Astrocyte (in vitro differentiated cells and primary cell): ENCODE measurements at regions not wholly inside any gene's neighbourhood (a gene's known extent, or its start where the extent isn't known, plus 50 kb on each side); places are given as distances from the start of the nearest gene placed in this dataset.

Source experiments
- DNase-seq: peaks from one replicate; pipeline ENCODE4 v3.0.0-alpha.2; 2010; ENCODE audit warnings: low read depth
- FAIRE-seq: peaks from 2 replicates; lab custom pipeline; 2011; peaks lifted over from hg19 to GRCh38; lab: Jason Lieb, UNC
- H2AFZ ChIP-seq: 2 replicates; pipeline ENCODE4 v1.6.0; 2012; ENCODE audit warnings: low read depth, low read length, inconsistent platforms
- H3K27ac ChIP-seq: 2 replicates; pipeline ENCODE4 v1.5.1; 2011; ENCODE audit warnings: low read depth, low read length, inconsistent platforms
- H3K27me3 ChIP-seq: 2 replicates; pipeline ENCODE4 v1.6.0; 2011; ENCODE audit warnings: low read length, inconsistent platforms; ENCODE audit not compliant: insufficient read depth
- H3K36me3 ChIP-seq: 2 replicates; pipeline ENCODE4 v1.5.1; 2011; ENCODE audit warnings: low read length, inconsistent platforms; ENCODE audit not compliant: insufficient read depth
- H3K4me1 ChIP-seq: 2 replicates; pipeline ENCODE4 v1.5.1; 2011; ENCODE audit warnings: low read length, inconsistent platforms; ENCODE audit not compliant: insufficient read depth
- H3K4me2 ChIP-seq: 2 replicates; pipeline ENCODE4 v1.6.0; 2012; ENCODE audit warnings: low read length, inconsistent platforms
- H3K4me3 ChIP-seq: 2 replicates; pipeline ENCODE4 v1.5.1; 2011; ENCODE audit warnings: low read depth, mild to moderate bottlenecking, low read length, inconsistent platforms; ENCODE audit not compliant: insufficient read depth
- H3K79me2 ChIP-seq: 2 replicates; pipeline ENCODE4 v1.6.0; 2012; ENCODE audit warnings: mild to moderate bottlenecking, low read length, inconsistent platforms; ENCODE audit not compliant: insufficient read depth
- H3K9ac ChIP-seq: 2 replicates; pipeline ENCODE4 v1.6.0; 2012; ENCODE audit warnings: mild to moderate bottlenecking, low read length, inconsistent platforms
- H3K9me3 ChIP-seq: 2 replicates; pipeline ENCODE4 v1.5.1; 2012; ENCODE audit warnings: low read depth, mild to moderate bottlenecking, low read length, inconsistent platforms; ENCODE audit not compliant: insufficient read depth
- H4K20me1 ChIP-seq: 2 replicates; pipeline ENCODE4 v1.6.0; 2012; ENCODE audit warnings: low read length, inconsistent platforms; ENCODE audit not compliant: insufficient read depth
- H3K27ac Mint-ChIP-seq: one replicate; pipeline ENCODE4 v1.8.0; 2021; ENCODE audit warnings: mild to moderate bottlenecking, mixed read lengths; ENCODE audit not compliant: unreplicated experiment
- H3K27me3 Mint-ChIP-seq: one replicate; pipeline ENCODE4 v1.8.0; 2021; ENCODE audit warnings: low read depth, mixed read lengths; ENCODE audit not compliant: unreplicated experiment
- H3K36me3 Mint-ChIP-seq: one replicate; pipeline ENCODE4 v1.8.0; 2021; ENCODE audit warnings: low read depth, mixed read lengths; ENCODE audit not compliant: unreplicated experiment
- H3K4me1 Mint-ChIP-seq: one replicate; pipeline ENCODE4 v1.8.0; 2021; ENCODE audit warnings: low read depth, mixed read lengths; ENCODE audit not compliant: unreplicated experiment
- H3K4me3 Mint-ChIP-seq: one replicate; pipeline ENCODE4 v1.8.0; 2021; ENCODE audit warnings: mild to moderate bottlenecking, moderate library complexity, mixed read lengths; ENCODE audit not compliant: unreplicated experiment
- H3K9me3 Mint-ChIP-seq: one replicate; pipeline ENCODE4 v1.8.0; 2021; ENCODE audit warnings: mild to moderate bottlenecking, mixed read lengths; ENCODE audit not compliant: unreplicated experiment
- CTCF ChIP-seq: IDR thresholded peaks from 2 replicates; pipeline ENCODE4 v1.5.1; 2011; ENCODE audit warnings: low read depth, mild to moderate bottlenecking, inconsistent platforms, low read length, moderate library complexity; ENCODE audit not compliant: insufficient read depth
- EZH2 ChIP-seq: IDR thresholded peaks from 2 replicates; pipeline ENCODE4 v1.6.1; 2012; ENCODE audit warnings: mild to moderate bottlenecking, low read length, inconsistent platforms; ENCODE audit not compliant: insufficient read depth

GRCh38 chr5:125325488-125326149, 579.2 kb upstream of the ZNF608 start:
- TF ChIP-seq EZH2, result no peak
- TF ChIP-seq CTCF, result no peak
- Mint-ChIP-seq H3K4me3 (no peak overlapping the region), H3K27ac (no peak overlapping the region), H3K36me3 (no peaks in the 10 kb centered on the region), H3K9me3 (peaks cover 5% of the 10 kb centered on the region), H3K4me1 (peaks cover 9% of the 10 kb centered on the region), H3K27me3 (no peaks in the 10 kb centered on the region)
- Histone ChIP-seq H3K27ac (no peak overlapping the region), H3K4me2 (peak overlapping the region; percentile 33), H3K9ac (no peak overlapping the region), H3K4me3 (no peak overlapping the region), H3K9me3 (no peaks in the 10 kb centered on the region), H3K4me1 (no peaks in the 10 kb centered on the region), H3K27me3 (no peaks in the 10 kb centered on the region), H2AFZ (no peak overlapping the region), H4K20me1 (no peaks in the 10 kb centered on the region), H3K36me3 (no peaks in the 10 kb centered on the region), H3K79me2 (no peaks in the 10 kb centered on the region)
- FAIRE-seq (no peak), DNase-seq (no peak)

GRCh38 chr5:125326150-125326510, 579.7 kb upstream of the ZNF608 start:
- no peak for FAIRE-seq
- Histone ChIP-seq H3K79me2 (no peaks in the 10 kb centered on the region), H3K27ac (no peak overlapping the region), H3K9me3 (no peaks in the 10 kb centered on the region), H3K4me2 (peak overlapping the region; percentile 33), H3K9ac (no peak overlapping the region), H3K4me3 (no peak overlapping the region), H4K20me1 (no peaks in the 10 kb centered on the region), H3K36me3 (no peaks in the 10 kb centered on the region), H3K27me3 (no peaks in the 10 kb centered on the region), H3K4me1 (no peaks in the 10 kb centered on the region), H2AFZ (no peak overlapping the region)
- DNase-seq, result peak; percentile 84
- H3K4me3 Mint-ChIP-seq, result no peak overlapping the region
- no peaks in the 10 kb centered on the region for H3K27me3 Mint-ChIP-seq
- H3K9me3 Mint-ChIP-seq, result peaks cover 5% of the 10 kb centered on the region
- H3K4me1 Mint-ChIP-seq, result peaks cover 9% of the 10 kb centered on the region
- TF ChIP-seq EZH2 (no peak), CTCF (no peak)
- H3K36me3 Mint-ChIP-seq, result no peaks in the 10 kb centered on the region
- no peak overlapping the region for H3K27ac Mint-ChIP-seq

GRCh38 chr5:125327676-125328075, 581.2 kb upstream of the ZNF608 start:
- Histone ChIP-seq H3K4me1 (no peaks in the 10 kb centered on the region), H3K9ac (no peak overlapping the region), H3K9me3 (no peaks in the 10 kb centered on the region), H2AFZ (no peak overlapping the region), H3K4me2 (no peak overlapping the region), H3K27me3 (no peaks in the 10 kb centered on the region), H3K36me3 (no peaks in the 10 kb centered on the region), H3K4me3 (no peak overlapping the region), H3K27ac (no peak overlapping the region), H4K20me1 (no peaks in the 10 kb centered on the region), H3K79me2 (no peaks in the 10 kb centered on the region)
- Mint-ChIP-seq H3K9me3 (peaks cover 5% of the 10 kb centered on the region), H3K4me3 (no peak overlapping the region), H3K36me3 (no peaks in the 10 kb centered on the region), H3K27ac (no peak overlapping the region), H3K27me3 (no peaks in the 10 kb centered on the region), H3K4me1 (peaks cover 13% of the 10 kb centered on the region)
- TF ChIP-seq CTCF (no peak), EZH2 (no peak)
- FAIRE-seq (no peak), DNase-seq (no peak)
